Thymus (tissue), 11 donors: ENCODE measurements at regions not wholly inside any gene's neighbourhood (a gene's known extent, or its start where the extent isn't known, plus 50 kb on each side); places are given as distances from the start of the nearest gene placed in this dataset.
"Not testable (repeated sequence)": the region's sequence is repeated elsewhere in the genome, so short reads cannot be mapped to it uniquely, and the experiment has no call there.

Experiments
- DNase-seq, 9 donors: peaks; one replicate each; pipeline ENCODE4 v3.0.0-alpha.2; 2013; ENCODE audit warnings: low spot score in 9 of 9, low read depth in 6 of 9, missing footprints in 1 of 9
- H3K27ac ChIP-seq, 2 donors: one replicate each; pipeline ENCODE4 v1.5.1; 2013; ENCODE audit warnings: control low read depth in 1 of 2, low read depth in 1 of 2, low read length in 1 of 2, mild to moderate bottlenecking in 1 of 2, moderate library complexity in 1 of 2
- H3K27me3 ChIP-seq, 2 donors: one replicate each; pipeline ENCODE4 v1.5.1; 2013; ENCODE audit warnings: low read length in 1 of 2; ENCODE audit not compliant: control insufficient read depth in 2 of 2, insufficient read depth in 1 of 2
- H3K36me3 ChIP-seq, 2 donors: one replicate each; pipeline ENCODE4 v1.5.1; 2013; ENCODE audit warnings: low read length in 1 of 2, mild to moderate bottlenecking in 1 of 2, moderate library complexity in 1 of 2; ENCODE audit not compliant: control insufficient read depth in 2 of 2, insufficient read depth in 2 of 2
- H3K4me1 ChIP-seq, 2 donors: one replicate each; pipeline ENCODE4 v1.5.1; 2013; ENCODE audit warnings: low read length in 2 of 2; ENCODE audit not compliant: control insufficient read depth in 2 of 2, insufficient read depth in 2 of 2
- H3K4me3 ChIP-seq, 2 donors: one replicate each; pipeline ENCODE4 v1.5.1; 2013; ENCODE audit warnings: low read length in 2 of 2, control low read depth in 1 of 2, mild to moderate bottlenecking in 1 of 2
- H3K9me3 ChIP-seq, 2 donors: one replicate each; pipeline ENCODE4 v1.5.1; 2013; ENCODE audit warnings: low read length in 1 of 2, mild to moderate bottlenecking in 1 of 2; ENCODE audit not compliant: control insufficient read depth in 2 of 2, insufficient read depth in 1 of 2
- WGBS: extraction: QIAGEN DNeasy Blood & Tissue Kit; methylation state at CpG from one replicate; pipeline ENCODE4 v1.1.7; 2013; 5-methylcytosine and 5-hydroxymethylcytosine counted together
- donor health status: healthy.

DNA sequence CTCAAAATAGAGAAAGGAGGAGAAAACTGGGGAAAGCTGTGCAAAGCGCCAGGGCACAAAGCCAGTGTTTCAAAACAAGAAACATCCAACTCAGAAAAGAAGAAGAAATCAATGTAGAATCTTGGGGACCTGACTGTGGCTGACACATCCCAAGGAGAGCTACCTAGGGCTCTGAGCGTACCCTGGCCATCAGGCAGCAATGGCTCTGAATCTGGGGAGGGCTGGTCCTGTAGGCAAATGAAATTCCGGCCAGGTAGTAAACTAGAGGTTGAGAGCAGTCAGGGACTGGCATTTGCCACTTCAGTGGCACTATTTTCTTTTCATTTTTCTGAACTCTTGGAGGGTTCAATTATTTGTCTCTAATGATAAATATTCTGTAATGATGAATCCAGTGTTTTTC is 525.8 kb downstream of the STK39 start:
- no peak overlapping the region for H3K4me3 ChIP-seq
- no peaks in the 10 kb centered on the region for H3K36me3 ChIP-seq
- no peaks in the 10 kb centered on the region for H3K27me3 ChIP-seq
- no peak overlapping the region for H3K27ac ChIP-seq
- DNase-seq = no peak
- no peaks in the 10 kb centered on the region for H3K4me1 ChIP-seq
- H3K9me3 ChIP-seq = no peaks in the 10 kb centered on the region
- WGBS = 94% methylated on average over 3 of the region's 3 CpGs

GRCh38 chr2:167719410-167719809 is 528.0 kb downstream of the STK39 start:
- no peak for DNase-seq
- 96% methylated on average over 4 of the region's 4 CpGs for WGBS
- H3K36me3 ChIP-seq = no peaks in the 10 kb centered on the region

DNA sequence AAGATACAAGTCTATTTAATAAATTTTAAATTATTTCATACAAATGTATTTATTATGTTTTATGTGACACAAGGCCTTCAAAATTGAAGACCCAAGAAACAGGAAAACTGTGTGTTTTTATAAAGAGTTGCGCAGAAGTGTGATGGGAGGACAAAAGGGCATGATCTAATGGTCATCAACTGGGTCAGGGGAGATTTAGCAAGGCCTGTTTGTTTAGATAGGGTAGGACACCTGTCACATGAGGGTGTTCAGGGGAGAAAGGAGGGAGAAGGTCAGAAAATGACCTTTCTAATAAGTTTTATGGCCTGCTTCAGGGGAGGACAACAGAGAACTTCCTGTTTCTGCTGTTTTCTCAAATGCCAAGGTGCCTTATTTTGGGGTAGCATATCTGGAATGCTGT is 528.8 kb downstream of the STK39 start:
- no peaks in the 10 kb centered on the region for H3K4me1 ChIP-seq
- WGBS = 89% methylated on average over 1 of the region's 1 CpG
- H3K9me3 ChIP-seq = peaks cover 0 to 3% of the 10 kb centered on the region in 2 donors
- H3K27ac ChIP-seq = no peak overlapping the region
- no peak for DNase-seq
- no peaks in the 10 kb centered on the region for H3K27me3 ChIP-seq
- H3K36me3 ChIP-seq = no peaks in the 10 kb centered on the region
- H3K4me3 ChIP-seq = no peak overlapping the region

More at GRCh38 chr2:167719410-167719809, 528.0 kb downstream of the STK39 start:
- Histone ChIP-seq H3K4me1 (no peaks in the 10 kb centered on the region), H3K27ac (no peak overlapping the region), H3K9me3 (peaks cover 0 to 3% of the 10 kb centered on the region in 2 donors), H3K27me3 (no peaks in the 10 kb centered on the region), H3K4me3 (no peak overlapping the region)

DNA sequence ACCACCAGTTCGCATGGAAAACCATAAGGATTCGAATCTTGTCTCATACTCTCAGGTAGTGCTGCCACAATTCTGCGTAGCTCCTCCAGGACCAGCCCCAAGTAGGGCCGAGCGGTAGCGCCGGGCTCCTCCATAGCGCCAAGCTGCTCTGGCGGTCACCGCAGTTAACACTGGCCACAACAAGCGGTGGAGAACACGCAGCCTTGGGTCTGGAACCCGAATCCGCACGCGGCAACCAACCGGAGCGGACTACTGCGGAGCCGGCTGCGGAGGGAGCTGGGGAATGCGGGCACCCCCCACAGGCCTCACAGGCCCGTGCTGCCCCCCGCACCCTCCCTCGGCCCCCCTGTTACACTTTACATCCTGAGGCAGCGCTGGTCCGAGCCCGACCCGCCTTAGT is 531.5 kb downstream of the STK39 start:
- Histone ChIP-seq H3K4me3 (no peak overlapping the region), H3K27ac (no peak overlapping the region), H3K27me3 (no peaks in the 10 kb centered on the region), H3K4me1 (no peaks in the 10 kb centered on the region), H3K9me3 (peaks cover 0 to 3% of the 10 kb centered on the region in 2 donors), H3K36me3 (no peaks in the 10 kb centered on the region)
- 91% methylated on average over 29 of the region's 29 CpGs for WGBS
- no peak for DNase-seq

DNA sequence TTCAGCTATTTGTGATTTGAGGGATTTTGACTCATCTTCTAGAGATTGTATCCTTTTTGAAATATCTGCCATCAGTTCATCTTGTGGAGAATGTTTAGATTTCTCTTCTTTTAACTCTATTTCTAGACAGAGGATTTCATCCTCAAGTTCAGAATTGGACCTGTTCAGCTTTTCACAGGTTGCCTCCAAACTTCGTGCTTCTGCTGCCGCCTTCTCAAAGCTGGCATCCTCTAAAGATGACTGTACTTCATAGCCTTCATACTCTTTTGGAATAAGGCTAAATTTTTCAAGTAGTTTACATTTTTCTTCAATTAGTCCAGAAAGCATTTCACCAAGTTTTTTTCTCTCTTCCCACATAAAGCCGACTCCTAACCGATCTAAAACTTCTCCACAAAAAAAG is 531.9 kb downstream of the STK39 start:
- H3K4me3 ChIP-seq, H3K4me1 ChIP-seq, DNase-seq, H3K27me3 ChIP-seq, H3K36me3 ChIP-seq, H3K27ac ChIP-seq, H3K9me3 ChIP-seq: not testable (repeated sequence)
- 95% methylated on average over 4 of the region's 4 CpGs for WGBS

- Histone ChIP-seq H3K27ac (no peak overlapping the region), H3K36me3 (no peaks in the 10 kb centered on the region), H3K27me3 (no peaks in the 10 kb centered on the region), H3K4me1 (no peaks in the 10 kb centered on the region), H3K4me3 (no peak overlapping the region), H3K9me3 (peaks cover 0 to 3% of the 10 kb centered on the region in 2 donors)
- DNase-seq = no peak
- WGBS = 93% methylated on average over 1 of the region's 1 CpG
These were observed 535.1 kb downstream of the STK39 start for GRCh38 chr2:167712275-167712674.

GRCh38 chr2:167708998-167709397 is 538.4 kb downstream of the STK39 start:
- H3K4me3 ChIP-seq = no peak overlapping the region
- no peaks in the 10 kb centered on the region for H3K4me1 ChIP-seq
- no peaks in the 10 kb centered on the region for H3K36me3 ChIP-seq
- no peaks in the 10 kb centered on the region for H3K27me3 ChIP-seq
- H3K27ac ChIP-seq = no peak overlapping the region
- no peaks in the 10 kb centered on the region for H3K9me3 ChIP-seq
- DNase-seq = no peak

- H3K27ac ChIP-seq = no peak overlapping the region
- no peak overlapping the region for H3K4me3 ChIP-seq
- H3K9me3 ChIP-seq = no peaks in the 10 kb centered on the region
- WGBS = 67% methylated on average over 2 of the region's 2 CpGs
- H3K36me3 ChIP-seq = no peaks in the 10 kb centered on the region
- H3K27me3 ChIP-seq = no peaks in the 10 kb centered on the region
- no peaks in the 10 kb centered on the region for H3K4me1 ChIP-seq
- DNase-seq = no peak
These were observed 540.6 kb downstream of the STK39 start for GRCh38 chr2:167706800-167707199.

DNA sequence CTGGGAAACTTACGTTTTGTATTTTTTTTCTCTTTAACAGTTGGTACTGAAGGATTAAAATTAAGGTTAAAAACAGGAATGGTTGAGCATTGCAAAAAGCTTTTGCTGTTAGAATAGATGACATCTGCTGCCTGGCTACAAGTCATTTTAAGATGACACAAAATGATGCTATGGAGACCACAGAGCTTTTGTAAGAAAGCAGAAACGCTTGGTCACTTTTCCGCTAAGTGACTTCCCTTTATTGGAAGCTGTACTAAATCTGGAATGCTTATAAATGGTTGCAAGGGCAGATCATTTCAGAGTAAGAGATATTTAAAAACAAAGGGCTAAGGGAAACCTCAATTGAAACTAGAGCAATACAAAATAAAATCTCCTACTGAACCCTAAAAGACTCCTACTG is 544.0 kb downstream of the STK39 start:
- no peaks in the 10 kb centered on the region for H3K4me1 ChIP-seq
- H3K4me3 ChIP-seq = no peak overlapping the region
- H3K27me3 ChIP-seq = no peaks in the 10 kb centered on the region
- WGBS = 55% methylated on average over 3 of the region's 3 CpGs
- H3K27ac ChIP-seq = no peak overlapping the region
- H3K36me3 ChIP-seq = no peaks in the 10 kb centered on the region
- H3K9me3 ChIP-seq = no peaks in the 10 kb centered on the region
- no peak for DNase-seq

GRCh38 chr2:167702227-167702626 is 545.2 kb downstream of the STK39 start:
- Histone ChIP-seq H3K27ac (no peak overlapping the region), H3K27me3 (no peaks in the 10 kb centered on the region), H3K4me3 (no peak overlapping the region), H3K4me1 (no peaks in the 10 kb centered on the region), H3K36me3 (no peaks in the 10 kb centered on the region), H3K9me3 (no peaks in the 10 kb centered on the region)
- 100% methylated on average over 1 of the region's 1 CpG for WGBS
- no peak for DNase-seq
